ENCODE measurements at regions not wholly inside any gene's neighbourhood (a gene's known extent, or its start where the extent isn't known, plus 50 kb on each side); places are given as distances from the start of the nearest gene placed in this dataset.

DNA sequence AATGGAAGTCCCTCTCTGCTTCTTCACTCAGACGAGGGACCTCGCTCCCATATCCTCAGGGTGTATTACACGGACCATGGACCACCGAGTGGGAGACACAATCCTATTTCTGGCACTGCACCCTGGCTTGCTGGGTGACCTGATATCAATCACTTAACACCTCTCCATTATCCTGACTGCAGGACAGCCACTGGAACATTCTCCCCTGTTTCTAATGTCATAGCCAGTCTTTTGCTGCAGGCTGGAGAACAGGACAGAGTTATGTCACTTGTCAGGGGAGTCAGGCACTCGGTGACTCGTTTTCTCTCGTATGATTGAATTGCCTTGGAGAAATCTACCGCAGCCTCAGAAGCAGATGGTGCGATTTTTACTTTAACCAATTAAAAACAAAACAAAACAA, 219.1 kb upstream of the IGFBP7 start:
- H3K79me2 ChIP-seq (ENCODE audit: insufficient read depth, low read length): no peaks in the 10 kb centered on the region
- no peak overlapping the region for H3K27ac ChIP-seq (ENCODE audit: insufficient read length, low read depth, low read length)
- DNase-seq: no peak
- TF ChIP-seq, protein P1, sequence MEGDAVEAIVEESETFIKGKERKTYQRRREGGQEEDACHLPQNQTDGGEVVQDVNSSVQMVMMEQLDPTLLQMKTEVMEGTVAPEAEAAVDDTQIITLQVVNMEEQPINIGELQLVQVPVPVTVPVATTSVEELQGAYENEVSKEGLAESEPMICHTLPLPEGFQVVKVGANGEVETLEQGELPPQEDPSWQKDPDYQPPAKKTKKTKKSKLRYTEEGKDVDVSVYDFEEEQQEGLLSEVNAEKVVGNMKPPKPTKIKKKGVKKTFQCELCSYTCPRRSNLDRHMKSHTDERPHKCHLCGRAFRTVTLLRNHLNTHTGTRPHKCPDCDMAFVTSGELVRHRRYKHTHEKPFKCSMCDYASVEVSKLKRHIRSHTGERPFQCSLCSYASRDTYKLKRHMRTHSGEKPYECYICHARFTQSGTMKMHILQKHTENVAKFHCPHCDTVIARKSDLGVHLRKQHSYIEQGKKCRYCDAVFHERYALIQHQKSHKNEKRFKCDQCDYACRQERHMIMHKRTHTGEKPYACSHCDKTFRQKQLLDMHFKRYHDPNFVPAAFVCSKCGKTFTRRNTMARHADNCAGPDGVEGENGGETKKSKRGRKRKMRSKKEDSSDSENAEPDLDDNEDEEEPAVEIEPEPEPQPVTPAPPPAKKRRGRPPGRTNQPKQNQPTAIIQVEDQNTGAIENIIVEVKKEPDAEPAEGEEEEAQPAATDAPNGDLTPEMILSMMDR (conservative IDR thresholded peaks at IDR 0.05): no peak
- no peaks in the 10 kb centered on the region for H3K27me3 Mint-ChIP-seq (ENCODE audit: low read depth)
- no peaks in the 10 kb centered on the region for H3K4me1 ChIP-seq (ENCODE audit: insufficient read depth, low read length)
- no peaks in the 10 kb centered on the region for H3K9me3 Mint-ChIP-seq
- H3K18ac ChIP-seq (ENCODE audit: insufficient read length, low read depth, low read length): no peak overlapping the region
- H3K14ac ChIP-seq (ENCODE audit: insufficient read depth, low read length): no peak overlapping the region
- H3T11ph ChIP-seq (ENCODE audit: low read length): no peak overlapping the region
- H2BK15ac ChIP-seq (ENCODE audit: low read depth, low read length): no peak overlapping the region
- H2BK20ac ChIP-seq (ENCODE audit: low read depth, low read length, poor library complexity, severe bottlenecking): no peak overlapping the region
- H3K36me3 Mint-ChIP-seq (ENCODE audit: insufficient read depth in 1 of 3, low read depth in 3 of 3): no peaks in the 10 kb centered on the region
- no peak overlapping the region for H2BK120ac ChIP-seq (ENCODE audit: low read depth, low read length, poor library complexity, severe bottlenecking)
- H3K4me3 Mint-ChIP-seq: no peak overlapping the region
- H3K56ac ChIP-seq (ENCODE audit: insufficient read length, low read depth, low read length): no peak overlapping the region
- H3K23me2 ChIP-seq (ENCODE audit: insufficient read length, low read depth, low read length, poor library complexity, severe bottlenecking): no peaks in the 10 kb centered on the region
- no peaks in the 10 kb centered on the region for H3K9me3 ChIP-seq (ENCODE audit: control insufficient read depth, low read depth, low read length)
- no CpG with 5 or more reads among the region's 9 CpGs for WGBS (ENCODE audit: extremely low coverage, insufficient read length, low lambda C conversion rate)
- no peak overlapping the region for H2AFZ ChIP-seq (ENCODE audit: low read length)
- H4K20me1 ChIP-seq (ENCODE audit: control insufficient read depth, insufficient read depth, insufficient read length): no peaks in the 10 kb centered on the region
- no peak overlapping the region for H2BK5ac ChIP-seq (ENCODE audit: insufficient read length, low read length)
- H4K8ac ChIP-seq (replicated peaks; ENCODE audit: insufficient read length, low read depth, low read length): no peak overlapping the region
- H3K4me2 ChIP-seq (ENCODE audit: insufficient read depth, insufficient read length, low read length): no peak overlapping the region
- no peak overlapping the region for H4K91ac ChIP-seq (ENCODE audit: insufficient read length, low read depth, low read length)
- no peak overlapping the region for H3K23ac ChIP-seq (ENCODE audit: insufficient read length, low read depth, low read length)
- no peaks in the 10 kb centered on the region for H3K79me1 ChIP-seq (ENCODE audit: insufficient read depth, low read depth, low read length, poor library complexity, severe bottlenecking)
- H4K5ac ChIP-seq (ENCODE audit: insufficient read length, low read depth, low read length): no peak overlapping the region
- no peak overlapping the region for H3K4ac ChIP-seq (ENCODE audit: low read depth, low read length)
- no peaks in the 10 kb centered on the region for H3K27me3 ChIP-seq (ENCODE audit: insufficient read depth, low read length)
- no peak overlapping the region for H3K9ac ChIP-seq (ENCODE audit: extremely low read depth, insufficient read length, low read length)
- H2BK12ac ChIP-seq (ENCODE audit: insufficient read length, low read depth, low read length): no peak overlapping the region
- H3K4me1 Mint-ChIP-seq: peaks cover 5% of the 10 kb centered on the region in 2 experiments
- H2AK5ac ChIP-seq (ENCODE audit: insufficient read length, low read length): no peak overlapping the region
- no peak overlapping the region for H3K27ac Mint-ChIP-seq
